GM21786 (cell line): ENCODE measurements at regions not wholly inside any gene's neighbourhood (a gene's known extent, or its start where the extent isn't known, plus 50 kb on each side); places are given as distances from the start of the nearest gene placed in this dataset.

Experiments used
- ATAC-seq: cut with Tn5 transposase; IDR thresholded peaks from one replicate; pipeline ENCODE4 v1.9.1; 2021; ENCODE audit not compliant: unreplicated experiment

- ATAC-seq, result no peak
Measured at GRCh38 chr3:180184816-180185215, 148.1 kb upstream of the PEX5L start.

GRCh38 chr3:180185650-180186049, 148.9 kb upstream of the PEX5L start:
- no peak for ATAC-seq

- no peak for ATAC-seq
Measured at GRCh38 chr3:180188512-180189309, 152.0 kb upstream of the PEX5L start.

DNA sequence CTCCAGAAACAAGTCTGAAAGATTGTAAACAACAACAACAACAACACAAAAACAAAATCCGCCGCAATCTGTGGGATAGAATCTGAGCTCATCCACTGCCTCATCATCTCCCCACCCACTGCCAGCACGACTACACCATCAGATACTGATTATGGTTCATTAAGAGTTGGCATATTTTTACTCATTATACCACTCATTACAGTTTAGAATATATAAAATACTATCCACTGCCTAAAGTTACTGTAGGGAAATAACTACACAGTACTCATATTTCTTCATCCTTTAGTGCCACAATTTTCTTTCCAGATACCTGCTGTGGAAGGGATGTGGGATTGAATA, 152.5 kb upstream of the PEX5L start:
- ATAC-seq, result no peak

DNA sequence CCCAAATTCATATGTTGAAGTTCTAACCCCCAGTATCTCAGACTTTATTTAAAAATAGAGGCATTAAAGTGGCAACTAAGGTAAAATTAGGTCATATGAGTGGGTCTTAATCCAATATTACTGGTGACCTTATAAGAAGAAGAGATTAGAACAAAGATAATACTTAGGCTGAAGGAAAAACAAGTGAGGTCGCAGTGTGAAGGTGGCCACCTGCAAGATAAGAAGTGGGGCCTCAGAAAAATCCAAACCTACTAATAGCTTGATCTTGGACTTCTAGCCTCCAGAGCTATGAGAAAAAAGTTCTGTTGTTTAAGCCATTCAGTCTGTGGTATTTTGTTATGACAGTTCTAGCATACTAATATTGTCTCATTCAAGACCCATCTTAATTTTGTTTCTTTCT, 159.9 kb upstream of the PEX5L start:
- ATAC-seq, result no peak

- ATAC-seq, result no peak
Measured at GRCh38 chr3:180199417-180199995, 162.8 kb upstream of the PEX5L start.

DNA sequence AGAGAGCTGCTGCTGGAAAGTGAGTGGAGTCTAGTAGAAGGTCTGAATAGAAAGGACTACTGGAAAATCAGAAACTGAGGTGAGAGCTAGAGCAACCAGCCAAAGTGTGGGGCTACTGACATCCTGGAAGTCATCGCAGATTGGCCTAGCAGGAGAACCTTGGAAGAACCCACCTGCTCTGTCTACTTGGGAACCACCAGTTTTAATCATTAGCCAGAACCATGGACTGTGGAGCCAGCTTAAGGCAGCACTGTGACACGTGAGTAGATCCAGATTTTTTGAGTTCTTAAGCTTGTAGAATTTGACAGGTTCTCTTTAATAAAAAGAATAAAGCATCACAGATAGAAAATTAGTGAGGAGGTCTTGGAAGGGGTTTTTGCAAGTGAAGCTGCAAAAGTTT, 179.1 kb upstream of the PEX5L start:
- ATAC-seq, result no peak

DNA sequence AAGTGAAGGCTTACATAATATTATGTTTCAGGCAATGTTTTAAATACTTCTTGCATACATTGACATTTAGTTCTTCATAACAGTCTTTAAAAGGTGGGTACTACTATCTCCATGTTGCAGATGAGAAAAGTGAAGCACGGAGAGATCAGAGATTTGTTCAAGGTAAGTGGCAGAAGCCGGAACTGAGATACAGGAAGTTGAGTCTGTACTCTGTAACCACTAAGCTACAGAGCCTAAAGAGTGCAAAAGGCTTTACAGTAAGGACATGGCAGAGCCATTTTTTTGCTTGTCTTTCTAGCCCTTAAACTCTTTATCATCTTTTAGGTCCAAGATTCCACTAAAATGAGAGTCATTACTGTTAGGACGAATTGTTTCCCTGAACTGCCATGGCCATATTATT, 186.5 kb upstream of the PEX5L start:
- ATAC-seq, result no peak

GRCh38 chr3:180229113-180229512, 192.4 kb upstream of the PEX5L start:
- ATAC-seq, result no peak

- no peak for ATAC-seq
Measured at GRCh38 chr3:180239939-180240338, 203.2 kb upstream of the PEX5L start.

DNA sequence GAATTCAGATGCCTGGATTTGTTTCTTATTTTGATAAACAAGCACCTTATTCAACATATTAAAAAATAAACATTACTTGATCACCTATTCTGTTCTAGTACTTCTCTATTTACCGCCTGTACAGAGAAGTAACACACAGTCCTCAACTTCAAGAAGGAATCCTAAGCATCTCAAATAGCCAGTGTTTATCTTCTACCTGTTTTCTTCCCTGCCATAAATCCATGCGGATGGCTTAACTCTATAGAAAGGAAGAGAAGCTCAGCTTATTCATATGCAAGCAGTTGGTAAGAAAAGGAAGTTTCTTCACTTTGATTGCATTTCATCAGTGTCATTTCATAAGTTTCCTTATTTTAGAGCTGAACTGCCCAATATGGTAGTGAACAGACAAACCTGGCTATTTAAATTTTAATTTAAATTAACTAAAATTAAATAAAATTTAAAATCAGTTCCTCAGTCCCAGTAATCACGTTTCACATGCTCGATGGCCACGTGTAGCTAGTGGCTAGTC, 210.0 kb upstream of the PEX5L start:
- ATAC-seq, result no peak

DNA sequence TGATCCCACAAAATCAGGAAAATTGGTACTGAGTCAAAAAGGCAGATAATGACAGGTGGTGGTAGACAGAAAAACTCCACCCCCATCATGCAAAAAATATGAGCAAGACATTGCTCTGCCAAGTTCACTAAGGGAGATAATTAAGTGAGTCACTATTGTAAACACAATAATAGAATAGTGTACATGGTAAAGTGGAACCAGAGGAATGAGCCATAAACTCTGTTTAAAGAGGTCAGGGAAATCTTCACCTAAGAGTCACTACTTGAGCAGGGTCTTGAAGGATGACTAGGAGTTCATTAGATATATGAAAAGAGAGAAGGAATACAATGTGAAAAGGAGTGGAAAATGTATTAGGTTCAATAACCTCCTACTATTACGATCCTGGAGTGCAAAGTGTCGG, 213.4 kb upstream of the PEX5L start:
- ATAC-seq, result no peak

DNA sequence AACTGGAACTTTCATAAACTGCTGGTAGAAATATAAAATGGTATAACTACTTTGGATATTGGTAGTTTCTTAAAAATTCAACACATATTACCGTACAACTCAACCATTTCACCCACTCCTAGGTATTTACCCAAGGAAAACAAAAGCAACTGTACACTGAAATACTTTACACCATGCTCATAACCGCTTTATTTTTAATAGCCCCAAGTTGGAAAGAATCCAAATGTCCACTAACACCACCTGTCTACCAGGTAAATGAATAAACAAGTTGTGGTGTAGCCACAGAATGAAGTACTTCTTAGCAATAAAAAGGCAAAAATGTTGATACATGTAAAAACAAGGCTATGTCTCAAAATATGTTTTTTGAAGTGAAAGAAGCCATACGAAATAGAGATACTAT, 215.9 kb upstream of the PEX5L start:
- ATAC-seq, result no peak

DNA sequence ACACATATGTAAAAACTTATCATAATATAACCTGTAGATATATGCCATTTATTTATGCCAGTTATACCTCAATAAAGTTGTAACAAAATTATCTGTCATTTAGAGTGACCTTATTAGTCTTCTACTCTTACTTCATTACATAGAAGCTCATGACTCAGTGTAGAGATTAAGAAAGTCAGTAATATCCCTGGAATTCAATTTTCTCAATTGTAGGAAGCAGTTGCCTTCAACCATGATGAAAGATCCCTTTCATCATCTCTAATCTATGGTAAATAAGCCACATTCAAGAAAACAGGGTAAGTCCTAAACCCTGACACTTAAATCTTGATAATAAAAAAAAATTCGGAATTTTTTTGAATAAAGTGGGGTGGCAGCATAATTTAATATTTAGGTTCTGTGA, 216.5 kb upstream of the PEX5L start:
- ATAC-seq, result no peak

- ATAC-seq, result no peak
Measured at GRCh38 chr3:180264479-180264878, 227.7 kb upstream of the PEX5L start.

- no peak for ATAC-seq
Measured at GRCh38 chr3:180265551-180265950, 228.8 kb upstream of the PEX5L start.

GRCh38 chr3:180267202-180267843, 230.6 kb upstream of the PEX5L start:
- peak; percentile 99 for ATAC-seq

- ATAC-seq, result no peak
Measured at GRCh38 chr3:180274536-180274935, 237.8 kb upstream of the PEX5L start.

DNA sequence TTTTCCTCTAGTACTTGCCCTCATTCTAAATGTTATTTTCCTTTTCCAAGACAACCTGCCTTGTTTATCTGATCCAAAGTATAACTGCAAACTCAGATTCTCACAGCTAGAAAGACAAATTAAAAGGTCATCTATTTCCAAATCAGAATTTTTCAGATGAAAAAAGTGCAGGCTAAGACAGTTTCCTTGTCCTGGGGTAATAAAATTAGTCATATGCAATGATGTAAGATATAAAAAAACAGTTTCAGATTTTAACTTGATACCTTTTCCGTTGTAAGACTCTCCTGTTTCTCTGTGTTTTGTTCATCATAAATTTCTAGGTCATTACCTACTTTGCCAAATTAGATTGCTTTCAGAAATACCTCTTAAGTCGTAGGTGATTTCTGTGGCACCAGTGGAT, 238.4 kb upstream of the PEX5L start:
- ATAC-seq, result no peak

- ATAC-seq, result no peak
Measured at GRCh38 chr3:180277041-180277440, 240.3 kb upstream of the PEX5L start.

GRCh38 chr3:180278583-180279188, 241.9 kb upstream of the PEX5L start:
- peak; percentile 99 for ATAC-seq

DNA sequence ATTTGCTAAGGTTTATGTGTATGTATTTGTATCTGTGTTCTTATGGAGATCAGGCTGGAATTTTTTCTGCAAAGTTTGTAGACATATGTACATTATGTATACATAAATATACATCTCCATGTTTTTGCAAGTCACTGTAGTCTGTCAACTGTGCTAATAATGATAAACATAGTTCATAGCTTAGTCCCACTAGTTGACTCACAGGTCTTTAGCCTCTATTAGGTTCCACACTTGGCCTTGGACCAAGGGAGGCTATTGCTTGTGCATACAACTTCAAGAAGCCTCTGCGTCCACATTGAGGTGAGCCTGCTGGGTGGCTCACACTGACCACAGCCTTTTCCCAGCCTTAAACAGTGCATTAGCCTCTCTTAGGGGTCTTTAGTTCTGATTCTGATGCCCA, 243.8 kb upstream of the PEX5L start:
- no peak for ATAC-seq
